ENCODE measurements at regions not wholly inside any gene's neighbourhood (a gene's known extent, or its start where the extent isn't known, plus 50 kb on each side); places are given as distances from the start of the nearest gene placed in this dataset.
"Not testable (repeated sequence)": the region's sequence is repeated elsewhere in the genome, so short reads cannot be mapped to it uniquely, and the experiment has no call there.

DNA sequence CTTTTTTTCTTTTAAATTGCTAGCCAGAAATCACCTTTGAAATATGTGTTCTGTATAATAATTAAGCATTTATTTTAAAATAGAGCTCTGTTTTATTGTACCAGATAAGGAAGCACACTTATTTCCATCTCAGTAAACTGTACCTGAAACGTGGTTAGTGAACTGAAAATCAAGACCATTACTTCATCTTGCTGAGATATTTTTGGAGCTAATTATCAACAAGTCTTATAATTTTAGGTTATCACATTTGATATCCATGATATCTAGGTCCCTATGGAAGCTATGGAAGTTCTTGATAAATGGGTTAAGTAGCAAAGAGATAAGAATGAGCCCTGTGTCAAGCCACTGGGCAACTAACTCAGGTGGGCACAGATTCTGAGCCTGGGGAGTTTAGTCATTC is 187.2 kb downstream of the NFKBIZ start:
- no peak for TF ChIP-seq CTCF (IDR thresholded peaks at IDR 0.05)
- ATAC-seq: no peak
- no peaks in the 10 kb centered on the region for H3K36me3 ChIP-seq
- peaks cover 0 to 16% (median 0%) of the 10 kb centered on the region in 11 donors for H3K9me3 ChIP-seq
- H3K27ac ChIP-seq: no peak overlapping the region
- no peak for DNase-seq
- intact Hi-C loops (cut with DNase I): no loop called here
- H3K4me3 ChIP-seq: no peak overlapping the region
- H3K27me3 ChIP-seq: no peaks in the 10 kb centered on the region
- H3K4me1 ChIP-seq: peaks cover 0 to 4% (median 0%) of the 10 kb centered on the region in 9 donors
- 76 to 80% methylated on average over 1 of the region's 1 CpG for WGBS, 2 donors

DNA sequence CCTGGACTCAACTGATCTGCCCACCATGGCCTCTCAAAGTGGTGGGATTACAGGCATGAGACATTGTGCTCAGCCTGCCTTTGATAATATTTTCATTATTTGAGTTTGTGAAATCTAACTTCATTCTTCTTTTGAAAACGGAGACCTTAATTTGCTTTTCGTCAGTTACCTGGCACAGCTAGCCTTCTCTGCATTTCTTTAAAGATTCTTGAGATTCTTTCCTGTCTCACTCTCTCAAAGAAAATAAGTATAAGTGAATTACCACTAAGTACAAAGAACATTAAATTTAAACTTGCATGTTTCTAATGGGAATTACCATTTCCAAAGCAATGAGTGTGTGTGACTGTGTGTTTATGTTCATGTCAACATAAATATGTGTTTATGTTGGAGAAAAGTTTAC is 187.9 kb downstream of the NFKBIZ start:
- WGBS, 2 donors: 68 to 70% methylated on average over 2 of the region's 2 CpGs
- no peaks in the 10 kb centered on the region for H3K27me3 ChIP-seq
- H3K9me3 ChIP-seq: peaks cover 0 to 16% (median 0%) of the 10 kb centered on the region in 11 donors
- DNase-seq (no peak), ATAC-seq (no peak)
- intact Hi-C loops (cut with DNase I): no loop called here
- H3K4me3 ChIP-seq: no peak overlapping the region
- no peak for TF ChIP-seq CTCF (IDR thresholded peaks at IDR 0.05)
- H3K4me1 ChIP-seq: peaks cover 0 to 4% (median 0%) of the 10 kb centered on the region in 9 donors
- H3K27ac ChIP-seq: no peak overlapping the region
- no peaks in the 10 kb centered on the region for H3K36me3 ChIP-seq

GRCh38 chr3:102037791-102038190 is 188.5 kb downstream of the NFKBIZ start:
- no peak for TF ChIP-seq CTCF (IDR thresholded peaks at IDR 0.05)
- H3K9me3 ChIP-seq: peaks cover 0 to 16% (median 0%) of the 10 kb centered on the region in 11 donors
- no peak for DNase-seq
- no peaks in the 10 kb centered on the region for H3K36me3 ChIP-seq
- no peaks in the 10 kb centered on the region for H3K27me3 ChIP-seq
- intact Hi-C loops (cut with DNase I): no loop called here
- peaks cover 0 to 4% (median 0%) of the 10 kb centered on the region in 9 donors for H3K4me1 ChIP-seq
- ATAC-seq: no peak
- no peak overlapping the region for H3K4me3 ChIP-seq
- H3K27ac ChIP-seq: no peak overlapping the region
- 47 to 96% methylated on average over 2 of the region's 2 CpGs for WGBS, 2 donors

DNA sequence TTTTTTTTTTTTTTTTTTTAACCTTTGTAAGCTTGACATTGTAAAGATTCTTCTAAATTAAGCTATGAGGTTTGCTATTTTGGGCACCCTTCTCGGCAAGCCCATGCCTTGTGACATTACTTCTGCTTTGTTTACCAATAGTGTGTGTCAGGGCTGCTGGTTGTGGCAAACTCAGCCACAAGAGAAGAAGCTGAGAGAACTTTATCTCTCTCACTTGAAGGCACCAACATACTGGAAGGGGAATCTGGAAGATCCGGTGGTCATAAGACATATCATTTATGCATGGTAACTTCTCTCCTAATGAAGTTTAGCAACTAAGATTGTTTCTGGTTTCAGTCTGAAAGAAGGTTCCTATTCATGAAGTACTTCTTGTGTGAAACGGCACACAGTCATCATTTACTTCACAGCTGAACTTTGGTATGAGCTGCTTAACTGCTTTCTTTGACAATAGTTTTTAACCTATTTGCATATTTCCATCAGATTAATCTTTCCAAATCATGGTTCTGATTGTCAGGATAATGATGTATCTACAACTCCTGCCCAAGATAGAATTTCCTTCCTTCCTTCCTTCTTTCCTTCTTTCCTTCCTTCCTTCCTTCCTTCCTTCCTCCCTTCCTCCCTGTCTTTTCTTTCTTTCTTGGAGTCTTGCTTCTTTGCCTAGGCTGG is 189.3 kb downstream of the NFKBIZ start:
- intact Hi-C loops (cut with DNase I): no loop called here

GRCh38 chr3:102040144-102040543 is 190.8 kb downstream of the NFKBIZ start:
- ATAC-seq; intact Hi-C loops (cut with DNase I): not testable (repeated sequence)
- WGBS, 2 donors: 95 to 97% methylated on average over 8 of the region's 8 CpGs

More for the DNA sequence above, 189.3 kb downstream of the NFKBIZ start:
- H3K9me3 ChIP-seq: peaks cover 0 to 16% (median 0%) of the 10 kb centered on the region in 11 donors
- 71 to 79% methylated on average over 3 of the region's 3 CpGs for WGBS, 2 donors
- peaks cover 0 to 4% (median 0%) of the 10 kb centered on the region in 9 donors for H3K4me1 ChIP-seq
- no peak for DNase-seq
- TF ChIP-seq CTCF (IDR thresholded peaks at IDR 0.05): no peak
- H3K27ac ChIP-seq: no peak overlapping the region
- H3K4me3 ChIP-seq: no peak overlapping the region
- no peaks in the 10 kb centered on the region for H3K36me3 ChIP-seq
- peak in 1 of 8 donors; percentile 35 for ATAC-seq
- H3K27me3 ChIP-seq: no peaks in the 10 kb centered on the region

More at GRCh38 chr3:102040144-102040543, 190.8 kb downstream of the NFKBIZ start:
- H3K27ac ChIP-seq, H3K4me1 ChIP-seq, DNase-seq, H3K4me3 ChIP-seq, H3K36me3 ChIP-seq, H3K27me3 ChIP-seq: not testable (repeated sequence)
- peaks cover 0 to 16% (median 0%) of the 10 kb centered on the region in 11 donors for H3K9me3 ChIP-seq
